Neural cell (in vitro differentiated cells): ENCODE measurements at regions not wholly inside any gene's neighbourhood (a gene's known extent, or its start where the extent isn't known, plus 50 kb on each side); places are given as distances from the start of the nearest gene placed in this dataset.

ENCODE experiments used
- EP300 ChIP-seq: fragments of 450-650 bp; conservative IDR thresholded peaks from 2 replicates; pipeline ENCODE4 v1.6.1; 2014; ENCODE audit warnings: antibody characterized with exemption, mild to moderate bottlenecking, moderate library complexity; ENCODE audit not compliant: poor library complexity, severe bottlenecking
- EZH2 ChIP-seq: fragments of 200-600, 300-800 bp; shearing (Covaris generic), sonication (generic); IDR thresholded peaks from 2 replicates; pipeline ENCODE4 v1.6.1; 2014; ENCODE audit warnings: antibody characterized with exemption, low read length, borderline replicate concordance, mild to moderate bottlenecking; ENCODE audit not compliant: insufficient read depth, poor library complexity, severe bottlenecking
- MXI1 ChIP-seq: fragments of 450-650 bp; conservative IDR thresholded peaks from 2 replicates; pipeline ENCODE4 v1.6.1; 2014; ENCODE audit warnings: antibody characterized with exemption, mild to moderate bottlenecking; ENCODE audit not compliant: poor library complexity, severe bottlenecking
- POLR2AphosphoS5 ChIP-seq: IDR thresholded peaks from 2 replicates; pipeline ENCODE4 v1.6.1; 2012
- RAD21 ChIP-seq: fragments of 450-650 bp; conservative IDR thresholded peaks from 2 replicates; pipeline ENCODE4 v1.6.1; 2014; ENCODE audit warnings: antibody characterized with exemption, mild to moderate bottlenecking, moderate library complexity
- SMC3 ChIP-seq: fragments of 450-650 bp; conservative IDR thresholded peaks from 2 replicates; pipeline ENCODE4 v1.6.1; 2014; ENCODE audit warnings: antibody characterized with exemption, mild to moderate bottlenecking, moderate library complexity; ENCODE audit not compliant: poor library complexity
- TF ChIP-seq, protein P1 (sequence below): fragments of 450-650 bp; IDR thresholded peaks from 2 replicates; pipeline ENCODE4 v1.5.1; 2014; ENCODE audit warnings: antibody characterized with exemption, mild to moderate bottlenecking, moderate library complexity; ENCODE audit not compliant: poor library complexity, severe bottlenecking
- TF ChIP-seq, protein P2 (sequence below): IDR thresholded peaks from 2 replicates; pipeline ENCODE4 v1.6.1; 2012; ENCODE audit warnings: borderline replicate concordance

DNA sequence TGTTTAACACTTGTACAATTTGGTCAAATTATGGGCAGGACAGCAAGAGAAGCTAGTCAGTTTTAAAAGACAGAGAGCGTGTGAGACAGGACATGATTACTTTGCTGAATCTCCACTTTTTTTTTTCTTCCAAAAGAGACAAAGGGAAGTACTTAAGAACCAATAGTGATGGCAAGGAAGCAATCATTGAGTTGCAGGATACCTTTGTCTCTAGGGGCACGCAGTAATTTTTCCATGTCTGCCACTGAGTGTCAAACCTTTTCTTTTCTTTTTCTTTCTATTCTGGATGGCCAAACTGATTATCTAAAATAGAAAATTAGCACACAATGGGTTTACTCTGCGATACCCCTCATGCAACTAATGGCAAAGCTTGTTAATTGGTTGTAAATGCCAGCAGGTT lies 533.0 kb downstream of the PLCL1 start:
- TF ChIP-seq, protein P1, sequence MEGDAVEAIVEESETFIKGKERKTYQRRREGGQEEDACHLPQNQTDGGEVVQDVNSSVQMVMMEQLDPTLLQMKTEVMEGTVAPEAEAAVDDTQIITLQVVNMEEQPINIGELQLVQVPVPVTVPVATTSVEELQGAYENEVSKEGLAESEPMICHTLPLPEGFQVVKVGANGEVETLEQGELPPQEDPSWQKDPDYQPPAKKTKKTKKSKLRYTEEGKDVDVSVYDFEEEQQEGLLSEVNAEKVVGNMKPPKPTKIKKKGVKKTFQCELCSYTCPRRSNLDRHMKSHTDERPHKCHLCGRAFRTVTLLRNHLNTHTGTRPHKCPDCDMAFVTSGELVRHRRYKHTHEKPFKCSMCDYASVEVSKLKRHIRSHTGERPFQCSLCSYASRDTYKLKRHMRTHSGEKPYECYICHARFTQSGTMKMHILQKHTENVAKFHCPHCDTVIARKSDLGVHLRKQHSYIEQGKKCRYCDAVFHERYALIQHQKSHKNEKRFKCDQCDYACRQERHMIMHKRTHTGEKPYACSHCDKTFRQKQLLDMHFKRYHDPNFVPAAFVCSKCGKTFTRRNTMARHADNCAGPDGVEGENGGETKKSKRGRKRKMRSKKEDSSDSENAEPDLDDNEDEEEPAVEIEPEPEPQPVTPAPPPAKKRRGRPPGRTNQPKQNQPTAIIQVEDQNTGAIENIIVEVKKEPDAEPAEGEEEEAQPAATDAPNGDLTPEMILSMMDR, result no peak
- TF ChIP-seq MXI1, result no peak
- TF ChIP-seq EZH2, result no peak
- TF ChIP-seq POLR2AphosphoS5, result no peak
- no peak for TF ChIP-seq EP300
- TF ChIP-seq, protein P2, sequence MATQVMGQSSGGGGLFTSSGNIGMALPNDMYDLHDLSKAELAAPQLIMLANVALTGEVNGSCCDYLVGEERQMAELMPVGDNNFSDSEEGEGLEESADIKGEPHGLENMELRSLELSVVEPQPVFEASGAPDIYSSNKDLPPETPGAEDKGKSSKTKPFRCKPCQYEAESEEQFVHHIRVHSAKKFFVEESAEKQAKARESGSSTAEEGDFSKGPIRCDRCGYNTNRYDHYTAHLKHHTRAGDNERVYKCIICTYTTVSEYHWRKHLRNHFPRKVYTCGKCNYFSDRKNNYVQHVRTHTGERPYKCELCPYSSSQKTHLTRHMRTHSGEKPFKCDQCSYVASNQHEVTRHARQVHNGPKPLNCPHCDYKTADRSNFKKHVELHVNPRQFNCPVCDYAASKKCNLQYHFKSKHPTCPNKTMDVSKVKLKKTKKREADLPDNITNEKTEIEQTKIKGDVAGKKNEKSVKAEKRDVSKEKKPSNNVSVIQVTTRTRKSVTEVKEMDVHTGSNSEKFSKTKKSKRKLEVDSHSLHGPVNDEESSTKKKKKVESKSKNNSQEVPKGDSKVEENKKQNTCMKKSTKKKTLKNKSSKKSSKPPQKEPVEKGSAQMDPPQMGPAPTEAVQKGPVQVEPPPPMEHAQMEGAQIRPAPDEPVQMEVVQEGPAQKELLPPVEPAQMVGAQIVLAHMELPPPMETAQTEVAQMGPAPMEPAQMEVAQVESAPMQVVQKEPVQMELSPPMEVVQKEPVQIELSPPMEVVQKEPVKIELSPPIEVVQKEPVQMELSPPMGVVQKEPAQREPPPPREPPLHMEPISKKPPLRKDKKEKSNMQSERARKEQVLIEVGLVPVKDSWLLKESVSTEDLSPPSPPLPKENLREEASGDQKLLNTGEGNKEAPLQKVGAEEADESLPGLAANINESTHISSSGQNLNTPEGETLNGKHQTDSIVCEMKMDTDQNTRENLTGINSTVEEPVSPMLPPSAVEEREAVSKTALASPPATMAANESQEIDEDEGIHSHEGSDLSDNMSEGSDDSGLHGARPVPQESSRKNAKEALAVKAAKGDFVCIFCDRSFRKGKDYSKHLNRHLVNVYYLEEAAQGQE, result no peak
- TF ChIP-seq SMC3, result no peak
- TF ChIP-seq RAD21, result no peak
